ENCODE measurements at regions not wholly inside any gene's neighbourhood (a gene's known extent, or its start where the extent isn't known, plus 50 kb on each side); places are given as distances from the start of the nearest gene placed in this dataset.

GRCh38 chr2:9735335-9735734 lies 104.5 kb upstream of the YWHAQ start:
- Mint-ChIP-seq H3K27me3 (ENCODE audit: unreplicated experiment) (peaks cover 5% of the 10 kb centered on the region), H3K36me3 (ENCODE audit: insufficient read depth, unreplicated experiment) (no peaks in the 10 kb centered on the region), H3K4me1 (ENCODE audit: low read depth, unreplicated experiment) (peaks cover 8% of the 10 kb centered on the region), H3K27ac (ENCODE audit: unreplicated experiment) (no peak overlapping the region), H3K4me3 (ENCODE audit: low read depth, unreplicated experiment) (no peak overlapping the region), H3K9me3 (ENCODE audit: low read depth, unreplicated experiment) (peaks cover 9% of the 10 kb centered on the region)
- intact Hi-C loops (cut with micrococcal nuclease; ENCODE audit: unreplicated experiment), result no loop called here
- no peak for TF ChIP-seq CTCF (IDR thresholded peaks at IDR 0.05; ENCODE audit: unreplicated experiment)
- BruUV-seq (replicated peaks), result no TSS peak
- CTCF ChIA-PET, result interaction anchor here (0.8 kb wide), 1 partner anchor 105 kb away, joined by 3 read pairs; the partner anchor contains the start of gene YWHAQ
- DNase-seq, result no peak

GRCh38 chr2:9736021-9736420 lies 105.2 kb upstream of the YWHAQ start:
- H3K9me3 Mint-ChIP-seq (ENCODE audit: low read depth, unreplicated experiment), result peaks cover 9% of the 10 kb centered on the region
- H3K27ac Mint-ChIP-seq (ENCODE audit: unreplicated experiment), result no peak overlapping the region
- no TSS peak for BruUV-seq (replicated peaks)
- no peaks in the 10 kb centered on the region for H3K36me3 Mint-ChIP-seq (ENCODE audit: insufficient read depth, unreplicated experiment)
- DNase-seq, result no peak
- H3K27me3 Mint-ChIP-seq (ENCODE audit: unreplicated experiment), result no peaks in the 10 kb centered on the region
- intact Hi-C loops (cut with micrococcal nuclease; ENCODE audit: unreplicated experiment), result no loop called here
- TF ChIP-seq CTCF (IDR thresholded peaks at IDR 0.05; ENCODE audit: unreplicated experiment), result no peak
- CTCF ChIA-PET, result no interaction called here
- peaks cover 8% of the 10 kb centered on the region for H3K4me1 Mint-ChIP-seq (ENCODE audit: low read depth, unreplicated experiment)
- no peak overlapping the region for H3K4me3 Mint-ChIP-seq (ENCODE audit: low read depth, unreplicated experiment)

GRCh38 chr2:9737053-9737875 lies 106.0 kb upstream of the TAF1B start:
- intact Hi-C loops (cut with micrococcal nuclease; ENCODE audit: unreplicated experiment), result no loop called here
- Mint-ChIP-seq H3K27me3 (ENCODE audit: unreplicated experiment) (no peaks in the 10 kb centered on the region), H3K9me3 (ENCODE audit: low read depth, unreplicated experiment) (peaks cover 9% of the 10 kb centered on the region), H3K4me1 (ENCODE audit: low read depth, unreplicated experiment) (peaks cover 8% of the 10 kb centered on the region), H3K27ac (ENCODE audit: unreplicated experiment) (no peak overlapping the region), H3K36me3 (ENCODE audit: insufficient read depth, unreplicated experiment) (no peaks in the 10 kb centered on the region), H3K4me3 (ENCODE audit: low read depth, unreplicated experiment) (no peak overlapping the region)
- CTCF ChIA-PET, result interaction anchor here (0.6 to 0.7 kb wide), 2 partner anchors 142 to 1211 kb away, joined by 3 read pairs; no protein-coding TSS in a partner anchor
- TF ChIP-seq CTCF (IDR thresholded peaks at IDR 0.05; ENCODE audit: unreplicated experiment), result no peak
- BruUV-seq (replicated peaks), result no TSS peak
- DNase-seq, result no peak

- no peak overlapping the region for H3K4me3 Mint-ChIP-seq (ENCODE audit: low read depth, unreplicated experiment)
- no peak for DNase-seq
- H3K4me1 Mint-ChIP-seq (ENCODE audit: low read depth, unreplicated experiment), result peaks cover 10% of the 10 kb centered on the region
- no peak overlapping the region for H3K27ac Mint-ChIP-seq (ENCODE audit: unreplicated experiment)
- CTCF ChIA-PET, result no interaction called here
- intact Hi-C loops (cut with micrococcal nuclease; ENCODE audit: unreplicated experiment), result no loop called here
- TF ChIP-seq CTCF (IDR thresholded peaks at IDR 0.05; ENCODE audit: unreplicated experiment), result no peak
- no peaks in the 10 kb centered on the region for H3K36me3 Mint-ChIP-seq (ENCODE audit: insufficient read depth, unreplicated experiment)
- H3K27me3 Mint-ChIP-seq (ENCODE audit: unreplicated experiment), result no peaks in the 10 kb centered on the region
- BruUV-seq (replicated peaks), result no TSS peak
- peaks cover 9% of the 10 kb centered on the region for H3K9me3 Mint-ChIP-seq (ENCODE audit: low read depth, unreplicated experiment)
Observed at GRCh38 chr2:9738062-9738461, 105.2 kb upstream of the TAF1B start.

Data from Calu3 (cell line).